C4-2B (cell line): ENCODE measurements at regions not wholly inside any gene's neighbourhood (a gene's known extent, or its start where the extent isn't known, plus 50 kb on each side); places are given as distances from the start of the nearest gene placed in this dataset.

Experiments
- ZFX ChIP-seq: fragments of 450-650 bp; IDR thresholded peaks from 2 replicates; pipeline ENCODE4 v1.6.1; 2017
- TF ChIP-seq, protein P1 (sequence below): fragments of 450-650 bp; conservative IDR thresholded peaks from 2 replicates; pipeline ENCODE4 v1.5.1; 2017; ENCODE audit warnings: mild to moderate bottlenecking

DNA sequence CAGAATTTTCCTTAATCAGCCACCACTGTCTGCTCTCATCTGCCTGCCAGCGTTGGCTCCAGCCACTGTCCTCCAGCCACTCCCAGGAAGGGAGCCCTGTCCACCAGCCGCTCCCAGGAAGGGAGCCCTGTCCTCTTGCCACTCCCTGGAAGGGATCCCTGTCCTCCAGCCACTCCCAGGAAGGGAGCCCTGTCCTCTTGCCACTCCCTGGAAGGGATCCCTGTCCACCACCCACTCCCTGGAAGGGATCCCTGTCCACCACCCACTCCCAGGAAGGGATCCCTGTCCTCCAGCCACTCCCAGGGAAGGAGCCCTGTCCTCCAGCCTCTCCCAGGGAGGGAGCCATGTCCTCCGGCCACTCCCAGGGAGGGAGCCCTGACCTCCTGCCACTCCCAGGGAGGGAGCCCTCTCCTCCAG lies 726.5 kb downstream of the PTPRU start:
- TF ChIP-seq, protein P1, sequence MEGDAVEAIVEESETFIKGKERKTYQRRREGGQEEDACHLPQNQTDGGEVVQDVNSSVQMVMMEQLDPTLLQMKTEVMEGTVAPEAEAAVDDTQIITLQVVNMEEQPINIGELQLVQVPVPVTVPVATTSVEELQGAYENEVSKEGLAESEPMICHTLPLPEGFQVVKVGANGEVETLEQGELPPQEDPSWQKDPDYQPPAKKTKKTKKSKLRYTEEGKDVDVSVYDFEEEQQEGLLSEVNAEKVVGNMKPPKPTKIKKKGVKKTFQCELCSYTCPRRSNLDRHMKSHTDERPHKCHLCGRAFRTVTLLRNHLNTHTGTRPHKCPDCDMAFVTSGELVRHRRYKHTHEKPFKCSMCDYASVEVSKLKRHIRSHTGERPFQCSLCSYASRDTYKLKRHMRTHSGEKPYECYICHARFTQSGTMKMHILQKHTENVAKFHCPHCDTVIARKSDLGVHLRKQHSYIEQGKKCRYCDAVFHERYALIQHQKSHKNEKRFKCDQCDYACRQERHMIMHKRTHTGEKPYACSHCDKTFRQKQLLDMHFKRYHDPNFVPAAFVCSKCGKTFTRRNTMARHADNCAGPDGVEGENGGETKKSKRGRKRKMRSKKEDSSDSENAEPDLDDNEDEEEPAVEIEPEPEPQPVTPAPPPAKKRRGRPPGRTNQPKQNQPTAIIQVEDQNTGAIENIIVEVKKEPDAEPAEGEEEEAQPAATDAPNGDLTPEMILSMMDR: no peak
- TF ChIP-seq ZFX: no peak
